H9 (cell line): ENCODE measurements at regions not wholly inside any gene's neighbourhood (a gene's known extent, or its start where the extent isn't known, plus 50 kb on each side); places are given as distances from the start of the nearest gene placed in this dataset.

Source experiments
- DNase-seq: peaks from one replicate; pipeline ENCODE4 v3.0.0-alpha.2; 2017
- H2AFZ ChIP-seq: one replicate; pipeline ENCODE4 v1.6.1; 2013; ENCODE audit warnings: mild to moderate bottlenecking, low read length, control low read depth, moderate library complexity
- H2AK5ac ChIP-seq: 2 replicates; pipeline ENCODE4 v1.6.1; 2013; ENCODE audit warnings: low read length, control low read depth, mixed read lengths; ENCODE audit not compliant: insufficient read length
- H2BK120ac ChIP-seq: one replicate; pipeline ENCODE4 v1.6.1; 2013; ENCODE audit warnings: low read depth, mild to moderate bottlenecking, low read length, control low read depth, inconsistent platforms; ENCODE audit not compliant: poor library complexity, severe bottlenecking
- H2BK12ac ChIP-seq: 2 replicates; pipeline ENCODE4 v1.6.1; 2013; ENCODE audit warnings: low read length, control low read depth, mixed read lengths, low read depth; ENCODE audit not compliant: insufficient read length
- H2BK15ac ChIP-seq: 2 replicates; pipeline ENCODE4 v1.6.1; 2013; ENCODE audit warnings: low read depth, low read length, control low read depth
- H2BK20ac ChIP-seq: one replicate; pipeline ENCODE4 v1.6.1; 2013; ENCODE audit warnings: low read depth, mild to moderate bottlenecking, low read length, control low read depth, inconsistent platforms; ENCODE audit not compliant: poor library complexity, severe bottlenecking
- H2BK5ac ChIP-seq: 2 replicates; pipeline ENCODE4 v1.6.1; 2013; ENCODE audit warnings: low read length, control low read depth, mixed read lengths; ENCODE audit not compliant: insufficient read length
- H3K14ac ChIP-seq: 2 replicates; pipeline ENCODE4 v1.6.1; 2013; ENCODE audit warnings: low read length, control low read depth; ENCODE audit not compliant: insufficient read depth
- H3K18ac ChIP-seq: 2 replicates; pipeline ENCODE4 v1.6.1; 2013; ENCODE audit warnings: low read depth, mild to moderate bottlenecking, mixed read lengths, low read length, control low read depth; ENCODE audit not compliant: insufficient read length
- H3K23ac ChIP-seq: 2 replicates; pipeline ENCODE4 v1.6.1; 2013; ENCODE audit warnings: low read length, control low read depth, mixed read lengths, low read depth; ENCODE audit not compliant: insufficient read length
- H3K23me2 ChIP-seq: 2 replicates; pipeline ENCODE4 v1.6.1; 2013; ENCODE audit warnings: low read depth, mild to moderate bottlenecking, mixed read lengths, low read length, control low read depth; ENCODE audit not compliant: insufficient read length, poor library complexity, severe bottlenecking
- H3K27ac ChIP-seq: 2 replicates; pipeline ENCODE4 v1.5.1; 2013; ENCODE audit warnings: low read length, control low read depth, mixed read lengths, low read depth; ENCODE audit not compliant: insufficient read length
- H3K27me3 ChIP-seq: 2 replicates; pipeline ENCODE4 v1.6.1; 2013; ENCODE audit warnings: low read length, control low read depth, inconsistent platforms; ENCODE audit not compliant: insufficient read depth
- H3K4ac ChIP-seq: 2 replicates; pipeline ENCODE4 v1.6.1; 2013; ENCODE audit warnings: low read depth, mild to moderate bottlenecking, control low read depth, inconsistent platforms, low read length, moderate library complexity
- H3K4me1 ChIP-seq: 2 replicates; pipeline ENCODE4 v1.6.1; 2013; ENCODE audit warnings: low read length, control low read depth, inconsistent platforms; ENCODE audit not compliant: insufficient read depth
- H3K4me2 ChIP-seq: 2 replicates; pipeline ENCODE4 v1.6.1; 2013; ENCODE audit warnings: low read length, control low read depth, mixed read lengths; ENCODE audit not compliant: insufficient read length, insufficient read depth
- H3K56ac ChIP-seq: 2 replicates; pipeline ENCODE4 v1.6.1; 2013; ENCODE audit warnings: low read depth, mild to moderate bottlenecking, mixed read lengths, low read length, control low read depth; ENCODE audit not compliant: insufficient read length
- H3K79me1 ChIP-seq: 2 replicates; pipeline ENCODE4 v1.6.1; 2013; ENCODE audit warnings: low read depth, mild to moderate bottlenecking, moderate library complexity, low read length, control low read depth, inconsistent platforms; ENCODE audit not compliant: insufficient read depth, poor library complexity, severe bottlenecking
- H3K79me2 ChIP-seq: 2 replicates; pipeline ENCODE4 v1.6.1; 2013; ENCODE audit warnings: low read length, control low read depth, inconsistent platforms; ENCODE audit not compliant: insufficient read depth
- H3K9ac ChIP-seq: 2 replicates; pipeline ENCODE4 v1.6.1; 2013; ENCODE audit warnings: low read length, control low read depth, mixed read lengths; ENCODE audit not compliant: insufficient read length; ENCODE audit errors: extremely low read depth
- H3K9me3 ChIP-seq: one replicate; pipeline ENCODE4 v1.6.1; 2013; ENCODE audit warnings: low read depth, low read length, inconsistent platforms; ENCODE audit not compliant: control insufficient read depth
- H3T11ph ChIP-seq: one replicate; pipeline ENCODE4 v1.6.1; 2013; ENCODE audit warnings: mild to moderate bottlenecking, low read length, control low read depth, inconsistent platforms
- H4K20me1 ChIP-seq: one replicate; pipeline ENCODE4 v1.6.1; 2013; ENCODE audit not compliant: control insufficient read depth, insufficient read length, insufficient read depth
- H4K5ac ChIP-seq: 2 replicates; pipeline ENCODE4 v1.6.1; 2013; ENCODE audit warnings: low read depth, mild to moderate bottlenecking, mixed read lengths, low read length, control low read depth; ENCODE audit not compliant: insufficient read length
- H4K8ac ChIP-seq: replicated peaks from 2 replicates; pipeline ENCODE4 v1.6.1; 2013; ENCODE audit warnings: low read length, control low read depth, mixed read lengths, low read depth; ENCODE audit not compliant: insufficient read length
- H4K91ac ChIP-seq: 2 replicates; pipeline ENCODE4 v1.6.1; 2013; ENCODE audit warnings: low read depth, mild to moderate bottlenecking, moderate library complexity, mixed read lengths, low read length, control low read depth; ENCODE audit not compliant: insufficient read length
- H3K27ac Mint-ChIP-seq, 3 experiments: 2 replicates in 2 of 3; 3 replicates in 1 of 3; pipeline ENCODE4 v1.8.0; 2020 to 2021; ENCODE audit warnings: mixed read lengths in 3 of 3, mild to moderate bottlenecking in 1 of 3, moderate library complexity in 1 of 3
- H3K27me3 Mint-ChIP-seq: 2 replicates; pipeline ENCODE4 v1.8.0; 2021; ENCODE audit warnings: low read depth, mild to moderate bottlenecking, moderate library complexity, mixed read lengths
- H3K36me3 Mint-ChIP-seq, 3 experiments: 2 replicates in 2 of 3; 3 replicates in 1 of 3; pipeline ENCODE4 v1.8.0; 2020 to 2021; ENCODE audit warnings: low read depth in 3 of 3, mixed read lengths in 3 of 3; ENCODE audit not compliant: insufficient read depth in 1 of 3
- H3K4me1 Mint-ChIP-seq, 2 experiments: 2 replicates each; pipeline ENCODE4 v1.8.0; 2020; ENCODE audit warnings: mixed read lengths in 2 of 2
- H3K4me3 Mint-ChIP-seq, 2 experiments: 2 replicates in 1 of 2; 3 replicates in 1 of 2; pipeline ENCODE4 v1.8.0; 2020 to 2021; ENCODE audit warnings: mild to moderate bottlenecking in 2 of 2, mixed read lengths in 2 of 2, moderate library complexity in 1 of 2
- H3K9me3 Mint-ChIP-seq, 2 experiments: 2 replicates in 1 of 2; 3 replicates in 1 of 2; pipeline ENCODE4 v1.8.0; 2020; ENCODE audit warnings: mild to moderate bottlenecking in 2 of 2, mixed read lengths in 2 of 2, moderate library complexity in 1 of 2
- WGBS: extraction: QIAGEN DNeasy Blood & Tissue Kit; methylation state at CpG from one replicate; pipeline ENCODE4 v1.1.7; 2013; ENCODE audit warnings: missing lambda C conversion rate, low lambda C conversion rate, mixed read lengths; ENCODE audit not compliant: insufficient read length; ENCODE audit errors: extremely low coverage; 5-methylcytosine and 5-hydroxymethylcytosine counted together
- TF ChIP-seq, protein P1 (sequence below): fragments of 200-600 bp; sonication (generic); conservative IDR thresholded peaks from 3 replicates; pipeline ENCODE4 v1.8.0; 2021; ENCODE audit warnings: antibody characterized with exemption, mild to moderate bottlenecking

DNA sequence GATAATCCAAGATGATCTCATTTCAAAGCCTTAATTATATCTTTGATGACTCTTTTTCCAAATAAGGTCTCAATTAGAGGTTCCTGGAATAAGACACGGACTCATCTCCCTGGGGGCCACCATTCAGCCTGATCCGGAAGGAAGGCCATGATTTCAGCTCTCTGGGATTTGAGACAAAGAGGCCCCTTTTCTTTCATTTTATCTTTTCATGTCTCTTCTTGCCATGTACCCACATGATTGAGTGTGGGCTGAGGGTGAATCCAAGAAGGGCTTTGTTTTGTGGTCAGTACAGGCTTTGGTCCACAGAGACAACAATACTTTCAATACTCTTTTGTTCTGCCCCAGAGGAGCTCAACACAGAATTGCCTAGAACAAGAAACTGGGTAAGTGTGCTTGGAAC, 261.2 kb downstream of the TRIML1 start:
- Histone ChIP-seq H2AK5ac (no peak overlapping the region), H2BK5ac (no peak overlapping the region), H2BK15ac (no peak overlapping the region), H3K18ac (peak overlapping the region; percentile 57), H2BK120ac (no peak overlapping the region), H3K27ac (peak overlapping the region; percentile 70), H3K4me2 (no peak overlapping the region), H3K79me1 (no peaks in the 10 kb centered on the region), H2AFZ (no peak overlapping the region), H4K91ac (no peak overlapping the region), H3K79me2 (no peaks in the 10 kb centered on the region), H3K14ac (no peak overlapping the region), H3K4me1 (peaks cover 6% of the 10 kb centered on the region; the same call in 1 of the 2 replicates), H4K8ac (no peak overlapping the region), H3K27me3 (no peaks in the 10 kb centered on the region), H2BK12ac (no peak overlapping the region), H3T11ph (no peak overlapping the region), H4K5ac (no peak overlapping the region), H3K9me3 (no peaks in the 10 kb centered on the region), H3K23ac (no peak overlapping the region), H3K4ac (no peak overlapping the region), H4K20me1 (no peaks in the 10 kb centered on the region), H3K56ac (no peak overlapping the region), H2BK20ac (no peak overlapping the region), H3K9ac (no peak overlapping the region), H3K23me2 (no peaks in the 10 kb centered on the region)
- Mint-ChIP-seq H3K27me3 (no peaks in the 10 kb centered on the region), H3K27ac (peak overlapping the region; percentile 82 to 98 (median 88)), H3K9me3 (peaks cover 4 to 6% of the 10 kb centered on the region in 2 experiments), H3K4me1 (peaks cover 35 to 44% of the 10 kb centered on the region in 2 experiments), H3K4me3 (no peak overlapping the region), H3K36me3 (peaks cover 4 to 21% (median 9%) of the 10 kb centered on the region in 3 experiments; a peak in 6 of 7 replicates)
- no CpG with 5 or more reads among the region's 2 CpGs for WGBS
- no peak for DNase-seq
- TF ChIP-seq, protein P1, sequence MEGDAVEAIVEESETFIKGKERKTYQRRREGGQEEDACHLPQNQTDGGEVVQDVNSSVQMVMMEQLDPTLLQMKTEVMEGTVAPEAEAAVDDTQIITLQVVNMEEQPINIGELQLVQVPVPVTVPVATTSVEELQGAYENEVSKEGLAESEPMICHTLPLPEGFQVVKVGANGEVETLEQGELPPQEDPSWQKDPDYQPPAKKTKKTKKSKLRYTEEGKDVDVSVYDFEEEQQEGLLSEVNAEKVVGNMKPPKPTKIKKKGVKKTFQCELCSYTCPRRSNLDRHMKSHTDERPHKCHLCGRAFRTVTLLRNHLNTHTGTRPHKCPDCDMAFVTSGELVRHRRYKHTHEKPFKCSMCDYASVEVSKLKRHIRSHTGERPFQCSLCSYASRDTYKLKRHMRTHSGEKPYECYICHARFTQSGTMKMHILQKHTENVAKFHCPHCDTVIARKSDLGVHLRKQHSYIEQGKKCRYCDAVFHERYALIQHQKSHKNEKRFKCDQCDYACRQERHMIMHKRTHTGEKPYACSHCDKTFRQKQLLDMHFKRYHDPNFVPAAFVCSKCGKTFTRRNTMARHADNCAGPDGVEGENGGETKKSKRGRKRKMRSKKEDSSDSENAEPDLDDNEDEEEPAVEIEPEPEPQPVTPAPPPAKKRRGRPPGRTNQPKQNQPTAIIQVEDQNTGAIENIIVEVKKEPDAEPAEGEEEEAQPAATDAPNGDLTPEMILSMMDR = no peak
